ENCODE measurements at regions not wholly inside any gene's neighbourhood (a gene's known extent, or its start where the extent isn't known, plus 50 kb on each side); places are given as distances from the start of the nearest gene placed in this dataset.

- TF ChIP-seq CTCF (conservative IDR thresholded peaks at IDR 0.05; ENCODE audit: low read depth, low read length), result no peak
- no peak for TF ChIP-seq EZH2 (IDR thresholded peaks at IDR 0.05; ENCODE audit: borderline replicate concordance, low read depth, low read length, poor library complexity, severe bottlenecking)
Observed at GRCh38 chr6:128694303-128695009, 174.1 kb upstream of the PTPRK start.

Measured in A673 (cell line).